ENCODE measurements at regions not wholly inside any gene's neighbourhood (a gene's known extent, or its start where the extent isn't known, plus 50 kb on each side); places are given as distances from the start of the nearest gene placed in this dataset.

GRCh38 chr5:145247745-145248040 is 587.4 kb downstream of the PRELID2 start:
- DNase-seq (ENCODE audit: low read depth in 1 of 2, low spot score in 1 of 2), result no peak
- Histone ChIP-seq H3K4me3 (replicated peaks; ENCODE audit: insufficient read depth, low read length) (no peak overlapping the region), H3K27me3 (ENCODE audit: insufficient read depth, poor library complexity, severe bottlenecking) (no peaks in the 10 kb centered on the region), H3K27ac (replicated peaks) (no peak overlapping the region)
- TF ChIP-seq, protein P1, sequence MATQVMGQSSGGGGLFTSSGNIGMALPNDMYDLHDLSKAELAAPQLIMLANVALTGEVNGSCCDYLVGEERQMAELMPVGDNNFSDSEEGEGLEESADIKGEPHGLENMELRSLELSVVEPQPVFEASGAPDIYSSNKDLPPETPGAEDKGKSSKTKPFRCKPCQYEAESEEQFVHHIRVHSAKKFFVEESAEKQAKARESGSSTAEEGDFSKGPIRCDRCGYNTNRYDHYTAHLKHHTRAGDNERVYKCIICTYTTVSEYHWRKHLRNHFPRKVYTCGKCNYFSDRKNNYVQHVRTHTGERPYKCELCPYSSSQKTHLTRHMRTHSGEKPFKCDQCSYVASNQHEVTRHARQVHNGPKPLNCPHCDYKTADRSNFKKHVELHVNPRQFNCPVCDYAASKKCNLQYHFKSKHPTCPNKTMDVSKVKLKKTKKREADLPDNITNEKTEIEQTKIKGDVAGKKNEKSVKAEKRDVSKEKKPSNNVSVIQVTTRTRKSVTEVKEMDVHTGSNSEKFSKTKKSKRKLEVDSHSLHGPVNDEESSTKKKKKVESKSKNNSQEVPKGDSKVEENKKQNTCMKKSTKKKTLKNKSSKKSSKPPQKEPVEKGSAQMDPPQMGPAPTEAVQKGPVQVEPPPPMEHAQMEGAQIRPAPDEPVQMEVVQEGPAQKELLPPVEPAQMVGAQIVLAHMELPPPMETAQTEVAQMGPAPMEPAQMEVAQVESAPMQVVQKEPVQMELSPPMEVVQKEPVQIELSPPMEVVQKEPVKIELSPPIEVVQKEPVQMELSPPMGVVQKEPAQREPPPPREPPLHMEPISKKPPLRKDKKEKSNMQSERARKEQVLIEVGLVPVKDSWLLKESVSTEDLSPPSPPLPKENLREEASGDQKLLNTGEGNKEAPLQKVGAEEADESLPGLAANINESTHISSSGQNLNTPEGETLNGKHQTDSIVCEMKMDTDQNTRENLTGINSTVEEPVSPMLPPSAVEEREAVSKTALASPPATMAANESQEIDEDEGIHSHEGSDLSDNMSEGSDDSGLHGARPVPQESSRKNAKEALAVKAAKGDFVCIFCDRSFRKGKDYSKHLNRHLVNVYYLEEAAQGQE (IDR thresholded peaks at IDR 0.05; ENCODE audit: insufficient replicate concordance, low read depth), result no peak
- TF ChIP-seq, protein P2, sequence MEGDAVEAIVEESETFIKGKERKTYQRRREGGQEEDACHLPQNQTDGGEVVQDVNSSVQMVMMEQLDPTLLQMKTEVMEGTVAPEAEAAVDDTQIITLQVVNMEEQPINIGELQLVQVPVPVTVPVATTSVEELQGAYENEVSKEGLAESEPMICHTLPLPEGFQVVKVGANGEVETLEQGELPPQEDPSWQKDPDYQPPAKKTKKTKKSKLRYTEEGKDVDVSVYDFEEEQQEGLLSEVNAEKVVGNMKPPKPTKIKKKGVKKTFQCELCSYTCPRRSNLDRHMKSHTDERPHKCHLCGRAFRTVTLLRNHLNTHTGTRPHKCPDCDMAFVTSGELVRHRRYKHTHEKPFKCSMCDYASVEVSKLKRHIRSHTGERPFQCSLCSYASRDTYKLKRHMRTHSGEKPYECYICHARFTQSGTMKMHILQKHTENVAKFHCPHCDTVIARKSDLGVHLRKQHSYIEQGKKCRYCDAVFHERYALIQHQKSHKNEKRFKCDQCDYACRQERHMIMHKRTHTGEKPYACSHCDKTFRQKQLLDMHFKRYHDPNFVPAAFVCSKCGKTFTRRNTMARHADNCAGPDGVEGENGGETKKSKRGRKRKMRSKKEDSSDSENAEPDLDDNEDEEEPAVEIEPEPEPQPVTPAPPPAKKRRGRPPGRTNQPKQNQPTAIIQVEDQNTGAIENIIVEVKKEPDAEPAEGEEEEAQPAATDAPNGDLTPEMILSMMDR (IDR thresholded peaks at IDR 0.05; ENCODE audit: insufficient read depth, low read length), result no peak

DNA sequence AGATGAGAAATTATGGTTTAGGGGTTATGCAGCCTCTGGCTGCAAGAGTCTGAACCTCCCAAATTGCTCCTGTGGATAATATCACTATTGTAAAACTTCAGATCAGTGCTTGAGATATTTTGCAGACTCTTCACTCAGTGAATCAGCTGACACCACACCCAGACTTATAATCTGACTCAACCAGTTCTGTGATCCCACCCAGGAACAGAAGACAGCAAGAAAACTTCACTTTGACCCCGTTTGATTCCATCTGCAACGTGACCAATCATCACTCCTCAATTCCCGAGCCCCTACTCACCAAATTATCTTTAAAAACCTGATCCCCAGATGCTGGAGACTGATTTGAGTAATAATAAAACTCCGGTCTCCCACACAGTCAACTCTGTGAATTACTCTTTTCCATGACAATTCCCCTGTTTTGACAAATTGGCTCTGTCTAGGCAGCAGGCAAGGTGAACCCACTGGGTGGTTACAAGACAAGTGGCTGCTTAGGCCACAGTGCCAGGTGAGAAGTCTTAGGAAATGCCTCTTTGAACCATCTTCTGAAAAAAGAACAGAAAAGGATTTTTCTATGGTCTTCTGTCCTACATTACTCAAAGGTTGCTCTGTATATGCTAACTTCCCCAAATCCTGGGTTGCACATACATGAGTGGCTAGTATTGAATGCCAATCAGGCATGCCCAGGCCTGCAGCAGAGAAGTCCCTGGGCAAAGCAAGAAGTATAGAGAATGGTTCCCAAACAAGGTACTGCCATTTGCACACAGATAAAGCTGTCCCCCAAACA is 588.0 kb downstream of the PRELID2 start:
- no peak overlapping the region for H3K4me3 ChIP-seq (replicated peaks; ENCODE audit: insufficient read depth, low read length)

DNA sequence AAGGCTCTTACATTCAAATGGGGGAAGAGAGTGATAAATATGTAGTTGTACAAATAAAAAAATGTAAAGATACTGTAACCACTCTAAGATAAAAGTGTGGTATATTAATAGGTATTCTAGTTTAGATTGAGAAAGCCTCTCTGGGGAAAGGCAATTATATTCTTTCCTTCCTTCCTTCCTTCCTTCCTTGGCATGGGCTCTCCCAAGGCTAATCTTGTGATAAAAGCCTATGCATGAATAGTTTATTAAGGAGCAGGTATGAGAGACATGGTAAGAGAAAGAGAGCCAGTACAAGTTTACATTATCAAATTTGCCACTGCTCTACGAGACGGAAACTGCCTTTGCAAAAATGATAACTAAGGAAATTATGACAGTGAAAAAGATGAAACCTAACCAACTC is 588.8 kb downstream of the PRELID2 start:
- DNase-seq (ENCODE audit: low read depth in 1 of 2, low spot score in 1 of 2), result no peak
- no peak overlapping the region for H3K27ac ChIP-seq (replicated peaks)
- H3K27me3 ChIP-seq (ENCODE audit: insufficient read depth, poor library complexity, severe bottlenecking), result no peaks in the 10 kb centered on the region
- no peak overlapping the region for H3K4me3 ChIP-seq (replicated peaks; ENCODE audit: insufficient read depth, low read length)
- TF ChIP-seq SPI1 (IDR thresholded peaks at IDR 0.05; ENCODE audit: borderline replicate concordance, low read depth), result no peak

More for the DNA sequence above, 588.0 kb downstream of the PRELID2 start:
- DNase-seq (ENCODE audit: low read depth in 1 of 2, low spot score in 1 of 2), result no peak
- TF ChIP-seq SPI1 (IDR thresholded peaks at IDR 0.05; ENCODE audit: borderline replicate concordance, low read depth), result no peak
- no peak for TF ChIP-seq GABPA (IDR thresholded peaks at IDR 0.05; ENCODE audit: low read depth)
- TF ChIP-seq, protein P2 (IDR thresholded peaks at IDR 0.05; ENCODE audit: insufficient read depth, low read length), result no peak
- no peak for TF ChIP-seq POLR2AphosphoS5 (IDR thresholded peaks at IDR 0.05; ENCODE audit: low read depth)
- TF ChIP-seq, protein P1 (IDR thresholded peaks at IDR 0.05; ENCODE audit: insufficient replicate concordance, low read depth), result no peak
- Histone ChIP-seq H3K27ac (replicated peaks) (no peak overlapping the region), H3K27me3 (ENCODE audit: insufficient read depth, poor library complexity, severe bottlenecking) (no peaks in the 10 kb centered on the region)

DNA sequence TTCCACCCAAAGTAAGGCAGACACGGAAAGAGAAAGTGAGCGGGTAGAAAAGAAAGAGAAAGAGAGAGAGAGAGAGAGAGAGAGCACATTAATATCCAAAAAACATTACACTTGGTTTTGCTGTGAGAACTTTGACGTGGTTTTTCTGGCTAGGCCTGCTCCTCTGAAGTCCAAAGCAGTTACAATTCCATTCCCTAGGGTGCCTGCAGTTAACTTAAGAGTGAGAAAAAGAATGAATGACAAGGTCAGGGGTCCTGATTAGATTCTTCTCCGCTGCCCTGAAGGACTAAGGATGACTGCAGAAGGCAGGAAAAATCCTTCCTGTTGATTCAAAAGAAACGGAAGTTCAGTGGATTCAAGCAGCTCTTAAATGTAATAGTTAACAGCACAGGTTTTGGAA is 589.8 kb downstream of the PRELID2 start:
- H3K27ac ChIP-seq (replicated peaks), result no peak overlapping the region
- H3K4me3 ChIP-seq (replicated peaks; ENCODE audit: insufficient read depth, low read length), result no peak overlapping the region

More for the DNA sequence above, 589.8 kb downstream of the PRELID2 start:
- H3K27me3 ChIP-seq (ENCODE audit: insufficient read depth, poor library complexity, severe bottlenecking), result no peaks in the 10 kb centered on the region
- TF ChIP-seq SPI1 (IDR thresholded peaks at IDR 0.05; ENCODE audit: borderline replicate concordance, low read depth) (no peak), POLR2AphosphoS5 (IDR thresholded peaks at IDR 0.05; ENCODE audit: low read depth) (no peak), GABPA (IDR thresholded peaks at IDR 0.05; ENCODE audit: low read depth) (no peak)
- TF ChIP-seq, protein P2 (IDR thresholded peaks at IDR 0.05; ENCODE audit: insufficient read depth, low read length), result no peak
- TF ChIP-seq, protein P1 (IDR thresholded peaks at IDR 0.05; ENCODE audit: insufficient replicate concordance, low read depth), result no peak
- DNase-seq (ENCODE audit: low read depth in 1 of 2, low spot score in 1 of 2), result no peak
